Fibroblast of peridontal ligament (primary cell): ENCODE measurements at regions not wholly inside any gene's neighbourhood (a gene's known extent, or its start where the extent isn't known, plus 50 kb on each side); places are given as distances from the start of the nearest gene placed in this dataset.
"Not testable (repeated sequence)": the region's sequence is repeated elsewhere in the genome, so short reads cannot be mapped to it uniquely, and the experiment has no call there.

Experiments
- DNase-seq: peaks from one replicate; pipeline ENCODE4 v3.0.0-alpha.2; 2010; ENCODE audit errors: extremely low read depth

DNA sequence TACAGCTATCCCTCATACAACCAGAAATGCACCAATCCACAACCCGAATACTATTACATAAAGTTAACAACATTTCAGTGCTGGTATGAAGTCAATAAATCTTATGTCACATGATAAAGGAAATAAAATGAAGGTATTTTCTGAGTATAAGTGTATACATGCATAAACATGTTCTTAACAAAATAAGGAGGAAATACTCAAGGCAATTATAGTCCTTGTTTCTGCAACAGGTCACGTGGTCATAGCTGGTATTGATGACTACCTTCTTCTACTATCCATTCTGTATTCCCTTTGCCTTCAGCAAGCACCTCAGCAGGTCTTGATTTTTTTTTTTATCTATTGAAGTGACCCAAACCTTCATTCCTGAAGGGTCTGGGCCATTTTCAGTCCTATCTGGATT lies 675.6 kb downstream of the RPL10L start:
- DNase-seq, result no peak

- no peak for DNase-seq
Observed at GRCh38 chr14:45972416-45972815, 679.2 kb downstream of the RPL10L start.

- DNase-seq, result no peak
Observed at GRCh38 chr14:45970621-45971020, 681.0 kb downstream of the RPL10L start.

GRCh38 chr14:45968037-45968436 lies 683.5 kb downstream of the RPL10L start:
- DNase-seq, result no peak

- no peak for DNase-seq
Observed at GRCh38 chr14:45949479-45949878, 696.5 kb upstream of the MIS18BP1 start.

DNA sequence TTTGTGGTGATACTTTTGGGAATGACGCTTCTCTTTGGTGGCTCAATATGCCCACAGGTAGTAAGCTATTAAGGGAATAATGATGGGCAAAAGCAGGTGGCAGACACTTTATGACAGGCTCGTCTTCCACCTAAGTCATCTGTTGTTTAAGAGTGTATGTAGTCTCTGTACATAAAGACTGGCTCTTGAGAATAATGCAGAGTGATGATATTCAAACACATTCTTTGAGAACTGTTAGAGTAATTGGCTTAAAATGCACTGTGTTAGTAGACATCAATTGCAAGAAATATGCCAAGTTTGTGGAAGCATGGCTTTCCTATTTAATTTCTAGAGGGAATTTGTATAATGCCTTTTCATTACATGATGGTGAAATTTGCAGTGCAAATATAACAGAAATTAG lies 694.8 kb upstream of the MIS18BP1 start:
- DNase-seq, result no peak

DNA sequence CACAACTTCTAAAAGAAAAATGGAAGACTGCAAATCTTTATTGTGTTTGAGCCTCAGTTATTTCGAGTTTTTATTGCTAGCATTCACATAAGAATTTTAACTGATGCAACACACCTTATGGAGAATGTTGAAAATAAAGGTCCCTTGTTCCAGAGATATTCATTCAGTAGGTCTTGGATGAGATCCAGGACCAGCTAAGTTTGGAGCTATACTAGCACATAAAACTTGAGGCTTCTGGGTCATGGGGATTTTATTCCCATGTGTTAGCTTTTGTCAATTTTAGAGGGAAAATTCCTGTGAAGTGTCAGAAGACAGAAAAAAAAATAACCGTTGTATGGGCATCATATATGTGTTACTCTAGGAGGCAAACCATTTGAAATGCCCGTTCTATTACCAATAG lies 693.2 kb upstream of the MIS18BP1 start:
- DNase-seq, result no peak

GRCh38 chr14:45940318-45940717 lies 687.3 kb upstream of the MIS18BP1 start:
- no peak for DNase-seq

DNA sequence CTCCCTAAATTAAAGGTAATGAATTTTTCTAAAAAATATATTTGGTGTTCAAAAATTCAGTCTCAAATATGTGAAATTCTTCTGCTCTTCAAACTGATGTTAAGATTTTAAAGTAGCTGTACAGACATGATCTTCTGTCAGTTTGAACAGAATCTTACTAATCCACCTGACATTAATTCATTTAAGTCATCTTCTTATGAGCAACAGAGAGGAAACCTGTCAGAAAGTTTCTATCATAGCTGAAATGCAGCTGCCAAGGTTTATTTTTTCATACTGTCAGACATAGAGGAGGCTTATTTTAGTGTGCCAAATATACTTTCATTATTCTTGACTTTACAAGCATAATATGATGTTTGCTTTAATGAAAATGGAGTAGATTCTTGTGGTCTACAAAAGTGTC lies 686.6 kb upstream of the MIS18BP1 start:
- no peak for DNase-seq

DNA sequence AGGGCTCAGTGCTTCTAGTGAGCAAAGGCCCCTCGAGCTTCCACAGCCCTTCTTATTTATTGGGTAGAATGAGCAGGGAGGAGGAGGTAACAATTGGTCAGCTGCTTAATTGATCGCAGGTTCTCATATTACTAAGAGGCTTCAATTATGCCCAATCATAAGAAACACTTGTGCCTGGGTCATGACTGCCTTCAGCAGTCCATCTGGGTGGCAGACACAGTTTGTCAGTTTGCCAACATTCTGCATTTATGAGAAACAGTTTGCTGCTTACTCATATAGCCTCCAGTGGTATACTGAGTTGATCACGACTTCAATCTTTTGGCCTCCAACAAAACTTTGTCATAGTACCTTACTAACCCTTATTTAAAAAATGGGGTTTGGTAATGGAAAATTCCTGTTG lies 667.0 kb upstream of the MIS18BP1 start:
- DNase-seq, result not testable (repeated sequence)

DNA sequence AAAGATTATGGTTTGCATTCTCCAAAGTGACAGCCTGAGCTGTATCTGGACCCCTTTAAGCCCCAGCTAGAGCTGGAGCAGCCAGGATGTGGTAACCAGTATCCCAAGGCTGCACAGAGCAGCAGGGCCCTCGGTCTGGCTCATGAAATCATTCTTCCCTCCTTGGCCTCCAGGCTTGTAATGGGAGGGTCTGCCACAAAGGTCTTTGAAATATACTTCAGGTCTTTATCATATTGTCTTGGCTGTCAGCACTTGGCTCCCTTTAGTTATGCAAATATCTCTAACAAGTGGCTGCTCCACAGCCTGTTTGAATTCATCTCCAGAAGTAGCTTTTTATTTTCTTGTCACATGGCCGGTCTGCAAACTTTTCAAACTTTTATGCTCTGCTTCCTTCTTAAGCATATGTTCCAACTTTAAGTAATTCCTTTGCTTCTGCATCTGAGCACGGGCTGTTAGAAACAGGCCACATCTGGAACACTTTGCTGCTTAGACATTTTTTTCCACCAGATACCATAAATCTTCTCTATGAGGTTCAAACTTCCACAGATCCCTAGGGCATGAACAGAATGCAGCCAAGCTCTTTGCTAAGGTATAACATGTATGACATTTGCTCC lies 663.4 kb upstream of the MIS18BP1 start:
- DNase-seq, result no peak

GRCh38 chr14:45907782-45908181 lies 654.8 kb upstream of the MIS18BP1 start:
- DNase-seq, result no peak

GRCh38 chr14:45906257-45906656 lies 653.3 kb upstream of the MIS18BP1 start:
- no peak for DNase-seq

- no peak for DNase-seq
Observed at GRCh38 chr14:45905672-45906071, 652.7 kb upstream of the MIS18BP1 start.

DNA sequence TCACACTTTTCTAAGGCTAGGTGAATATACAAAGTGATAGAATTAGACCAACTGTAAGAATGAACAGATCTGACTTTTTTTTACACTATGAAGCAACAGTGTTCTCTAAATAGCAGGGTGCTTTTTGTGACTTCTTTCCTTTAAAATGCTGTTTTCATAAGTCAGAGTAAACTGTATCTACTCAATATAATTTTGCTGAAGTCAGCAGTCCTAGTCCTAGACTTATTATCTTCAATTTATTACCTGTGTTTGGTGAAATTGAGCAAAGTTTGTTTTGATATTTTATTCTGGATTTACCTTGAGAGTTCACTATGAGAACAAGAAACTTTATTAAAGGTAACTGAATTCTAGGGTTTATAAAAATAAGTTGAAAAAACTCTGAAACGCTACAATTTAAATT lies 651.3 kb upstream of the MIS18BP1 start:
- DNase-seq, result no peak

DNA sequence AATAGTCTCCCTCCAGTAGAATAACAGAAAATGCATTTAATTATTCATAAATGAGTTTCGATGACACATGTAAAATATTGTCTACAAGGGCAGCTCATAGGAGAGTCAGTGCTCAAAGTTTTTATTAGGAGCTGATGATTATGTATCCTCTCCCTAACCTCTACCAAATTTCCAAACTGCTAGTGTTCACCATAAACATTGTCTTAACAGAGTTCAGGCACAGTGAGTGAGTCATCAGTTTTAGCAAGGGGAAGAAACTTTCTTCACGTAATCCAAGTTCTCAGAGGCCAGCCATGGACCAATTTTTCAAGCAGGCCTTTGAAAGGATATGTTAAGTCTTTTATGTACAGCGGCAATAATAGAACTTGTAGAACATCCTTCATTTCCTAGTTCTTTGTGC lies 649.2 kb upstream of the MIS18BP1 start:
- DNase-seq, result no peak

DNA sequence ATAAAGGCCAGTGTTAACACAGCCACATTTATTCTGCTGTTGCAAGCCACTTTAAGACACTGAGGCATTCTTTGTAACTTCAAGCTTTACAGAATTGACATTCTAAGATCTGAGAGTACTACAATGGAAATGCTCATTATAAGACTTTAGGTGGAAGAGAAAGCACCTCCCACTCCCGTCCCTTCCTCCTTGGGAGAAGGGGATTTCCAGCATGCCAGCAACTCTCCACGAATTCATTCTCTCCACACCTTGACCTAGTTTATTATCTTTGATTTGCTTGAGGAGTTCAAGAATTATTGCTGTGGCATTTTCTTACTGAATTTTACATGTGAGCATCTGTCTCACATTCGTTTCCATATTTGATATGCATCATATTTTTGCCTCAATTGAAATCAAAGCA lies 644.4 kb upstream of the MIS18BP1 start:
- DNase-seq, result no peak

DNA sequence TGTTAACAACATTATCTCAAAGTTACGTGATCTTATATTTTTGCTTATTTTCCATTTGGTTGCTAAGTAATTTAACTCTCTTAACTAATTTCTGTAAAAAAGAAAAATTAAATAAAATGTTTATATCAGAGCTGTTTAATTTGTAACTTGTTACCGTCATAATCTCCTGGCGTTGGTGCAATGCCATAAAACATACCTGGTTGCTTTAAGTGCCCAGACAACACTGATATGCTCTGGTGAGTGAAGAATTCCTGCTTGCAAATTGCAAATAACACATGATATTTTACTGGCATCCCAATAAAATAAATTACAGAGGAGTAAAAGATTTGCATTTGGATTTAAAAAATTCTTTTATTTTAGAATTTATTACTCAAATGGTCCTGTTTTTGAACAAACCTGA lies 640.1 kb upstream of the MIS18BP1 start:
- no peak for DNase-seq

DNA sequence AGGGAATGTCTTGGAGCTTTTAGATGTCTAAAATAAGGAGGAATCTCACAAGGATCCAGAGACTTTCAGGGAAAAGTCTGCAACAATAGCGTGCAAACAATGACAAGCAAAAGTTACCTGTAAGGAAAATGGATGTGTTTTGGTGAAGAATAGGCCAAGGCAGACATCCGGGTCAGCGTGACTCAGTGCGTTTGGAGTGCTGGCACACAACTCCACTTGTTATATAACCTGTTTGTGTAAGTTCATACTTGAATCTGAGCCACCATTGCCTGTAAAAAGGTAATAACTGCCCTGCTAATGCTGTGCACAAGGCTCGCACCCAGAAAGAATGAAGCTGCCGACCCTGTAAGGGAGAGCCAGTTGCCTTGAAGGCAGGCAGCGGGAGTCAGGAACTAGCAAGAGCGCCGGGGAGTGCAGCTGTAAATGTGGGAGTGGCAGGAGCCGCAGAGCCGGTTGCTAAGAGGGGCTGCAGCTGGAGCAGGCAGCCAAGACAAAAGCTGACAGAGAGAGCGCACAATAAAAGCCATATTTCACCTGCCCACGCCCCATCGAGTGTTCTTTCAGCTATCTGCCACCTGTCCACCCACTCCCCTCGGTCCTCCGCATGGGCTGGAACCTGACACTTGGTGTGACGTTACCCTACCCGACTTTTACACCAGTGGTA lies 638.5 kb upstream of the MIS18BP1 start:
- DNase-seq, result no peak

GRCh38 chr14:45888766-45889285 lies 635.8 kb upstream of the MIS18BP1 start:
- DNase-seq, result not testable (repeated sequence)

DNA sequence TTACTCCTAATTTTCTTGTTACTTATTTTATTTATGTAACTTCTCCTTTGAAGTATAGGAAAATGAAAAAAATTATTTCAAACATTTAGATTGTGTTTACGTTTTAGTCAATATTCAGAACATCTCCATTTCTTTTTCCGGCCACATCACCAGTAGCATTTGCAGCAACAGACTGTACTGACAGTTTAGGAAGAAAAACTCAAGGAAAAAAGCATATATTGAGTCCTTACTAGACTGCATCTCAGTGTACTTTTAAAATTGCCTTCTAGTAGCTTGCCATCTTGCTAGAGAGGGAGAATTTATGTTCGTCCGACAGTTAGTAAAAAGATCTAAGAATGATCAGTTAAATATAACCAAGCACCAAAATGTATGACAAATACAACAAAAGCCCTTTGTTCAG lies 625.0 kb upstream of the MIS18BP1 start:
- no peak for DNase-seq

DNA sequence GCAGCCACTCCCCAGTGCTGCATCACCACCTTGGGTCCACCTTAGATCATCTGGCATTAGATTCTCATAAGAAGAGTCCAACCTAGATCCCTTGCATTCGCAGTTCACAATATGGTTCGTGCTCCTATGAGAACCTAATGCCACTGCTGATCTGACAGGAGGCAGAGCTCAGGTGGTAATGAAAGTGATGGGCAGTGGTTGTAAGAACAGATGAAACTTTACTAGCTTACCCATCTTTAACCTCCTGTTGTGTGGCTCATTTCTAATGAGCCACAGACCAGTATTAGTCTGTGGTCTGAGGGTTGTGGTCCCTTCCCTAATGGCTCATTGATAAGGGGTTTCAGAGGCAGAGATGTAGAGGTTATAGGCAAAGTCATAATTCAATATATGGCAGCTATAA lies 615.9 kb upstream of the MIS18BP1 start:
- DNase-seq, result no peak

DNA sequence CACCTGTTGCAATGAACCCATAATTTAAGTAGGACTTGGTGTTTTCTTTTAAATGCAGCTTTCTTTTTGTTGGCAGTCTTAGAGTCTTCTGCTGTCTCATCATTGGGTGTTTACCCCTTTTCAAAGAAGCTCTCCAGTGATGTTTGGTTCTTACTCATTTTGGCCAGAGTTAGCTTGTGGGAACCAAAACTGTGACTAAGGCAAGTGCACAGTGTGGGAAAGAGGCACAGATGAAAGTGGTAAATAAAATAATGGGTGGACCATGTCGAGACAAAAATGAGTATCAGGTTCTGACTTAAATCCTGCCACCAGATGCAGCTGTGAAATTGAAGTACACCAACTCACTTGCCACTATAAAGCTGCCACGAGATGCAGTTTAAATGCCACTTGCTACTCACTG lies 615.4 kb upstream of the MIS18BP1 start:
- no peak for DNase-seq
